ENCODE measurements at regions not wholly inside any gene's neighbourhood (a gene's known extent, or its start where the extent isn't known, plus 50 kb on each side); places are given as distances from the start of the nearest gene placed in this dataset.

- Histone ChIP-seq H3K79me2 (ENCODE audit: insufficient read depth, low read length) (no peaks in the 10 kb centered on the region), H3F3A (ENCODE audit: insufficient read depth) (no peaks in the 10 kb centered on the region), H3K4me2 (ENCODE audit: low read depth, low read length, poor library complexity, severe bottlenecking) (no peak overlapping the region), H2AFZ (ENCODE audit: low read depth, low read length, severe bottlenecking) (no peak overlapping the region), H3K27ac (ENCODE audit: low read depth, low read length) (no peak overlapping the region), H3K9ac (ENCODE audit: low read length) (no peak overlapping the region), H3K9me3 (ENCODE audit: insufficient read depth, low read length) (no peaks in the 10 kb centered on the region), H3K4me3 (ENCODE audit: insufficient read depth, low read length, poor library complexity, severe bottlenecking) (no peak overlapping the region), H3K36me3 (ENCODE audit: low read length) (no peaks in the 10 kb centered on the region), H3K27me3 (ENCODE audit: low read length) (no peaks in the 10 kb centered on the region), H3K9me2 (replicated peaks; ENCODE audit: insufficient read depth, low read length) (no peaks in the 10 kb centered on the region), H4K20me1 (ENCODE audit: low read depth, low read length) (no peaks in the 10 kb centered on the region)
- TF ChIP-seq, protein P1, sequence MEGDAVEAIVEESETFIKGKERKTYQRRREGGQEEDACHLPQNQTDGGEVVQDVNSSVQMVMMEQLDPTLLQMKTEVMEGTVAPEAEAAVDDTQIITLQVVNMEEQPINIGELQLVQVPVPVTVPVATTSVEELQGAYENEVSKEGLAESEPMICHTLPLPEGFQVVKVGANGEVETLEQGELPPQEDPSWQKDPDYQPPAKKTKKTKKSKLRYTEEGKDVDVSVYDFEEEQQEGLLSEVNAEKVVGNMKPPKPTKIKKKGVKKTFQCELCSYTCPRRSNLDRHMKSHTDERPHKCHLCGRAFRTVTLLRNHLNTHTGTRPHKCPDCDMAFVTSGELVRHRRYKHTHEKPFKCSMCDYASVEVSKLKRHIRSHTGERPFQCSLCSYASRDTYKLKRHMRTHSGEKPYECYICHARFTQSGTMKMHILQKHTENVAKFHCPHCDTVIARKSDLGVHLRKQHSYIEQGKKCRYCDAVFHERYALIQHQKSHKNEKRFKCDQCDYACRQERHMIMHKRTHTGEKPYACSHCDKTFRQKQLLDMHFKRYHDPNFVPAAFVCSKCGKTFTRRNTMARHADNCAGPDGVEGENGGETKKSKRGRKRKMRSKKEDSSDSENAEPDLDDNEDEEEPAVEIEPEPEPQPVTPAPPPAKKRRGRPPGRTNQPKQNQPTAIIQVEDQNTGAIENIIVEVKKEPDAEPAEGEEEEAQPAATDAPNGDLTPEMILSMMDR (IDR thresholded peaks at IDR 0.05; ENCODE audit: insufficient read depth, low read length, poor library complexity, severe bottlenecking): no peak
- TF ChIP-seq EZH2phosphoT487 (conservative IDR thresholded peaks at IDR 0.05; ENCODE audit: low read length): no peak
Observed at GRCh38 chr3:152641198-152641597, 193.7 kb upstream of the P2RY1 start.

- Histone ChIP-seq H4K20me1 (ENCODE audit: low read depth, low read length) (no peaks in the 10 kb centered on the region), H3K27ac (ENCODE audit: low read depth, low read length) (no peak overlapping the region), H2AFZ (ENCODE audit: low read depth, low read length, severe bottlenecking) (no peak overlapping the region), H3F3A (ENCODE audit: insufficient read depth) (no peaks in the 10 kb centered on the region), H3K27me3 (ENCODE audit: low read length) (no peaks in the 10 kb centered on the region), H3K36me3 (ENCODE audit: low read length) (no peaks in the 10 kb centered on the region), H3K4me2 (ENCODE audit: low read depth, low read length, poor library complexity, severe bottlenecking) (no peak overlapping the region), H3K9me3 (ENCODE audit: insufficient read depth, low read length) (no peaks in the 10 kb centered on the region), H3K79me2 (ENCODE audit: insufficient read depth, low read length) (no peaks in the 10 kb centered on the region), H3K4me3 (ENCODE audit: insufficient read depth, low read length, poor library complexity, severe bottlenecking) (no peak overlapping the region), H3K9me2 (replicated peaks; ENCODE audit: insufficient read depth, low read length) (no peaks in the 10 kb centered on the region), H3K9ac (ENCODE audit: low read length) (no peak overlapping the region)
- TF ChIP-seq, protein P1 (IDR thresholded peaks at IDR 0.05; ENCODE audit: insufficient read depth, low read length, poor library complexity, severe bottlenecking): no peak
- no peak for TF ChIP-seq EZH2phosphoT487 (conservative IDR thresholded peaks at IDR 0.05; ENCODE audit: low read length)
Observed at GRCh38 chr3:152642658-152643057, 192.3 kb upstream of the P2RY1 start.

- Histone ChIP-seq H3K36me3 (ENCODE audit: low read length) (no peaks in the 10 kb centered on the region), H3K27me3 (ENCODE audit: low read length) (no peaks in the 10 kb centered on the region), H3F3A (ENCODE audit: insufficient read depth) (no peaks in the 10 kb centered on the region), H2AFZ (ENCODE audit: low read depth, low read length, severe bottlenecking) (no peak overlapping the region), H3K4me2 (ENCODE audit: low read depth, low read length, poor library complexity, severe bottlenecking) (no peak overlapping the region), H3K9me3 (ENCODE audit: insufficient read depth, low read length) (no peaks in the 10 kb centered on the region), H3K27ac (ENCODE audit: low read depth, low read length) (no peak overlapping the region), H3K9ac (ENCODE audit: low read length) (no peak overlapping the region), H3K4me3 (ENCODE audit: insufficient read depth, low read length, poor library complexity, severe bottlenecking) (no peak overlapping the region), H3K79me2 (ENCODE audit: insufficient read depth, low read length) (no peaks in the 10 kb centered on the region), H3K9me2 (replicated peaks; ENCODE audit: insufficient read depth, low read length) (no peaks in the 10 kb centered on the region), H4K20me1 (ENCODE audit: low read depth, low read length) (no peaks in the 10 kb centered on the region)
- TF ChIP-seq, protein P1 (IDR thresholded peaks at IDR 0.05; ENCODE audit: insufficient read depth, low read length, poor library complexity, severe bottlenecking): no peak
- no peak for TF ChIP-seq EZH2phosphoT487 (conservative IDR thresholded peaks at IDR 0.05; ENCODE audit: low read length)
Observed at GRCh38 chr3:152644478-152644877, 190.5 kb upstream of the P2RY1 start.

Data from SU-DHL-6 (cell line).